AG20443 (cell line): ENCODE measurements at regions not wholly inside any gene's neighbourhood (a gene's known extent, or its start where the extent isn't known, plus 50 kb on each side); places are given as distances from the start of the nearest gene placed in this dataset.

Experiments used
- DNase-seq: peaks from one replicate; pipeline ENCODE4 v3.0.0; 2012; ENCODE audit warnings: low spot score, mixed read lengths

GRCh38 chr6:91181416-91181815, 594.5 kb upstream of the MAP3K7 start:
- no peak for DNase-seq

- no peak for DNase-seq
Observed at GRCh38 chr6:91173651-91174050, 586.8 kb upstream of the MAP3K7 start.

DNA sequence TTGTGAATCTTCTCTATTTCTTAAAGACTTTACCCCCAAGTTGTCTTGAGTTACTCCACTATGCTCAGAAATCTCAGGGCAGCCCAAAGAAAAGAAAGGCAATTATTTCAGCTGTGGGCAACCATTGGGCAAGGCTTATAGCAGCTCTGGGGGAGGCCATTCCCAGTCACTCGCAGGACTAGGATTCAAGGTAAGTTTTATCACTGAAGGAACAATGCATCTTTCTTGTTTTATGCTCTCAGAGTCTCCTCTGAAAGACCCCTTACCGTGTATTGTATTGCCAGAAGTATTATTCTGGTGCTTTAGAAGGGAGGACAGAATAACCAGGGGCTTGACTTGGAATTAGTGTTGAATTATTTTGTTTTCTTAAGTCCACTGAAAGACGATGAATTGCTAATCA, 586.3 kb upstream of the MAP3K7 start:
- DNase-seq, result no peak

- no peak for DNase-seq
Observed at GRCh38 chr6:91171754-91172462, 585.0 kb upstream of the MAP3K7 start.

- no peak for DNase-seq
Observed at GRCh38 chr6:91167846-91168245, 581.0 kb upstream of the MAP3K7 start.

DNA sequence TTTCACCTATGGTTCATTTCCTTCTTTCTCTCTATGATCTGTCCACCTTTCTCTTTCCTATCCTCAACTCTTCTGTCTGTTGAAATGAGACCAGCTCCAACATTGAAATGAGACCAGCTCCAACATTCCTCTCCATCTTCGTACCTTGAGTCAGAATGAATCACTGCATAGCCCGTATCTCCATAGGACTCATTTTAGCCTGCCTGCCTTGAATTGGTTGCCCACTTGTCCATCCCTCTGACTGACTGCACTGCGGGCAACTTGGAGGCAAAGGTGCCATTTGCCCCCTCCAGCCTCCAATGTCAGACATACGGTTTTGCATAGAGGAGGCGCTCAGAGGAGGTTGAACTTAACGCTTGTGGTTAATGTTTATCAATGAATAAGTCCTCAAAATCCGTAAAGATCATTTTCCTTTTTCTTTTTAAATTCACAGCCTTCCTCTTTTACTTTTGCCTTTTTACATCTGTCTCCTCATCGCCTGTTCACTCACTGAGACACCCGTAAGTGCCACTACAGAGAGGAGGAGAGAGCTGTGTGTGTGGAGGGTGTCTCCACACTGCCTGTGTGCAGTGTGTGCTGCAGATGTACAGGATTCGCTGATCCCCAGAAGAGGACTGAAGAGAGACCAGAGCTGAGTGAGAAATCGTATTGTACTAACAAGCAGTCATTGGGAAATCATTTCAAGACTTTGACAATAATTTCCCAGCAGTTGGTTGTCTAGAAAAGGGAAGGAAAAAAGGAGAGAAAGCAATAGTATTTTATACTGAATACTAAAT, 579.6 kb upstream of the MAP3K7 start:
- no peak for DNase-seq

- no peak for DNase-seq
Observed at GRCh38 chr6:91164105-91164504, 577.2 kb upstream of the MAP3K7 start.

- DNase-seq, result no peak
Observed at GRCh38 chr6:91161246-91161645, 574.4 kb upstream of the MAP3K7 start.

DNA sequence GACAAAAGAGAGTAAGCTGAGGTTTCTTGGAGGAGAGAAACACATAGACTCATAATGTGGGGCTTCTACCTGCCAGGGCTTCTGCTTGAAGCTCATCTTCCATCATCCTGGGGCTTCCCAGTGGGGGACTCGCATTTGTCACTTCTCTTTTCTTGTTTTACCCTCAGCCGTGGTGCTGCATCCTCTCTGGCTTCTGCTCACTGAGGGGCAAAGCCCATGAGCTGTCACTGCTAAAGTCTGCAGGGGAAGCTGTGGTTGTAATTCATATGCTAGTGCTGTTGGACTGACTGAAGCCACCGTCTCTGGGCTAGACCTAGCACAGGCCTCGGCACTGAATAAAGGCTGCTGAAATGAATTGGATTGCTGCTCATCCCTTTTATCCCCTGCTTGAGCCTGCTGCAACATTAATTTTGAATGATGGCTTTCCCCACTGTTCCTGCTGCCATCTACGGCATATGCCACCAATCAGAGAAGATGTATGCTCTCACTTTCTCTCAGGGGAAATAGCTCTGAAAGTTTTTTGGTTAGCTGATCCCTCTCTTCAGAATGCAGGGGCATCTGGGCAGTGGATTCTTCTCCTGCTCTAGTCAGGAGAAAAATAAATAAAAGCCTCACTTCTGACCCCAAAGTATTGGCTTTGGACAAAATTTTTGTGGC, 568.4 kb upstream of the MAP3K7 start:
- no peak for DNase-seq

GRCh38 chr6:91152824-91153223, 566.0 kb upstream of the MAP3K7 start:
- DNase-seq, result no peak

- no peak for DNase-seq
Observed at GRCh38 chr6:91149956-91150705, 563.3 kb upstream of the MAP3K7 start.

DNA sequence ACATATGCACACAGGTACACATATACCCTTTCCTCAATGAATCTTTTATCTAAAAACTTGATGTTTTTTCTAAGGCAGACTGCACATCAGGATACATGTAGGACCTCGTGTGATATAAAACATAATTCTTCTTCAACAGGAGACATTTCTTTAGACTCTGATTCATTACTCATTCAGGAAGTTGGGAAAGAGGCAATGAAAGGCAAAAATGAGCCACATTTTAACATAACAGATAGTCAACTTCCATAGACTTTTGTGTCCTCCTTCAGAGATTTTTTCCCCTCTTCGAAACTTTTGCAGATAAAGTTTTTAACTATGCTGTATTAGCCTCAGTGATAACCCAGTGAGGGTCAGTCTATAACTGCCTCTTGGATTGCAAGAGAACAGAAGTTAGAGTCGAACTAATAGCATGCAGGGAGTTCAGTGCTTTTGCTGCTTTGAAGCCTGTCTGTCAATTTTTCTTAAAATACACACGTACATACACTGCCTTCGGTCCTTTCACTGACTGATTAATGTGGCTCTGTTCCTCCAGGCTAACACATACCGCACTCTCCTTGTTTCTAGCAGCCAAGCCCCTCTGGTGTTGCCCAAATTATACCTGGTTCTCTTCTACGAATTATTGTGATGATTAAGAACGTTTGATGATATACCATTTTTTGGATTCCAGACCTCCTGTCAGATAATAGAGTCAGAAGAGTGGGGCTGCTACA, 562.5 kb upstream of the MAP3K7 start:
- DNase-seq, result no peak

GRCh38 chr6:91144126-91144525, 557.3 kb upstream of the MAP3K7 start:
- DNase-seq, result no peak

GRCh38 chr6:91142154-91142553, 555.3 kb upstream of the MAP3K7 start:
- DNase-seq, result no peak

GRCh38 chr6:91141346-91141745, 554.5 kb upstream of the MAP3K7 start:
- no peak for DNase-seq

GRCh38 chr6:91140449-91140848, 553.6 kb upstream of the MAP3K7 start:
- DNase-seq, result no peak

DNA sequence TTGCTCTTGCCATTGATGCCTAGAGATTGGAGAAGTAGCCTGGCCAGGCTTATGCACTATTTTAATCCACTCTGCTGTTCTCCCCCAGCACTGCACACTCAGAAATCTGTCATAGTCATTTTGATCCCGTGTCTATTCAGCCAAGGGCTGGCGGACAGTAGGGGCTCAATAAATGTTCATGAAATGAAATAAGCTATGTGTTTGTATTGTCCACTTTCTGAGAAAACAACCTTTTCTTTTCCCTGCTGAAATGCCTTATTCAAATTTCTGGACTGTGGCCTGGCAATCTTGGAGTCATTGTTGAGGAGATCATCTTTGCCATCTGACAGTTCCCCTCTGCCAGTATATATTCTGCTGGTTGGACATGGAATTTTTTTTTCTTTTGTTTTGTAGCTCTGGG, 550.4 kb upstream of the MAP3K7 start:
- DNase-seq, result no peak

DNA sequence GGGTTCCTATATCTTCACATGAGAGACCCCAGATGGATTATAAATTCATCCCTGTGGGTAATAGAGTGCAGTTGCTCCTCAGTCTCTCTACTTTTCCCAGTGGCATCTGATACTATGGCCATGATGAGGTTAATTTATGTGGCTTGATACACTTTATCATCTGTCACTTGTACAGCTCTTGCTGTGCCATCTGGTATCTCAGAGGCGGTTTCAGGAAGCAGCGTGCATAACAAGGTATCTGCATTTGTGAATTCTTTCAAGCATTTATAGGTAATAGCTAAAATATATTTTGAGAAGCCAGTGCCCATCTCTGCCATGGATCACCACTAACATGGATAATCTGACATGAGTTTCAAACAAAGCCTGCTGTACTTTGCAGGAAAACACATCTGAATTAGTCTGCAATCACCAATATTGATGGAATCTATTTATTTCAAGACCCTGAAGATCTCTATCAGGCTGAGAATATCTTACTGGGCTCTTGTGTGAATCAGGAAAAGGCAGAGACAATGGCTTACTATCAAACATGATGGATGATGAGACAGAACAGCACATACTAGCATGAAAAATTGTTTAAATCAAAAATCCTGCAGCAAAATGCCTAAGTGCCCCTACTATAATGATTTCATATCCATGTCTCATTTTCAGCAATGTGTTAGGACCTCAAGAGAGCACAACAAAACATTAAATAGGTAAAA, 548.7 kb upstream of the MAP3K7 start:
- no peak for DNase-seq

DNA sequence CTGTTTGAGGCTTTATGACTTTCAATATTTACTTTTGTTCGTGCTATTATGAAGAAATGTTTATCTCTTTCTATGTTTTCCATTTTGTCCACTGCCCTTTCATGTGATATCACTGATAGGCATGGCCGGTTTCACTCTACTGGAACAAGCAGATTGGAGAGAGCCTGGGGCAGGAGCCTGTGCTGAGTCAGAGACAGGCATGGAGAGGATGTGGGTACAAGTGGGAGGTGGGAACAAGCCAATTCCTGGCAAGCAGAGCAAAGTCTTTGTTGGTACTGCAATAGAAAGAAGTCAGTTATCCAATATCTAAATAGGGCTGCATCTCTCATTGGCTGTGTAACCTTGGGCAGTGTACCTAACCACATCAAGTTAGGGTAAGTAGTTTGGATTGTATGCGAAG, 545.6 kb upstream of the MAP3K7 start:
- DNase-seq, result no peak

- DNase-seq, result no peak
Observed at GRCh38 chr6:91130126-91130525, 543.3 kb upstream of the MAP3K7 start.

DNA sequence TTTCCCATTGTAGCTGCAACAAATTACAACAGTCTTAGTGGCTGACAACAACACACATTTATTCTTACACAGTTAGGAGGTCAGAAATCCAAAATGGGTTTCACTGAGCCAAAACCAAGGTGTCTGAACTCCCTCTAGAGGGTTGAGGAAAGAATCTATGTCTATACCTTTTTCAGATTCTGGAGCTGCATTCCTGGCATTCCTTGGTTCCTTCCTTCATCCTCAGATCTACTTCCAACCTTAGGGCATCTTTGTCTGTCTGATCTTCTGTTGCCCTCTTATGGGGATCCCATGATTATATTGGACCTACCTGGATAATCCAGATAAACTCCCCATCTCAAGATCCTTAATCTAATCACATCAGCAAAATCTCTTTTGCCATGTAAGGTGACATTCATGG, 540.9 kb upstream of the MAP3K7 start:
- no peak for DNase-seq
